GM08714 (cell line): ENCODE measurements at regions not wholly inside any gene's neighbourhood (a gene's known extent, or its start where the extent isn't known, plus 50 kb on each side); places are given as distances from the start of the nearest gene placed in this dataset.

ENCODE experiments used
- H3K4me3 ChIP-seq: fragments of 200-500 bp; sonication (Bioruptor generic); 2 replicates; pipeline ENCODE4 v1.5.1; 2014; ENCODE audit warnings: mild to moderate bottlenecking, low read length, inconsistent platforms
- ZNF274 ChIP-seq: IDR thresholded peaks from 2 replicates; pipeline ENCODE4 v1.6.1; 2012; ENCODE audit warnings: mild to moderate bottlenecking, low read depth, low read length

GRCh38 chr14:98458702-98459101 is 813.3 kb downstream of the BCL11B start:
- H3K4me3 ChIP-seq, result no peak overlapping the region
- no peak for TF ChIP-seq ZNF274

DNA sequence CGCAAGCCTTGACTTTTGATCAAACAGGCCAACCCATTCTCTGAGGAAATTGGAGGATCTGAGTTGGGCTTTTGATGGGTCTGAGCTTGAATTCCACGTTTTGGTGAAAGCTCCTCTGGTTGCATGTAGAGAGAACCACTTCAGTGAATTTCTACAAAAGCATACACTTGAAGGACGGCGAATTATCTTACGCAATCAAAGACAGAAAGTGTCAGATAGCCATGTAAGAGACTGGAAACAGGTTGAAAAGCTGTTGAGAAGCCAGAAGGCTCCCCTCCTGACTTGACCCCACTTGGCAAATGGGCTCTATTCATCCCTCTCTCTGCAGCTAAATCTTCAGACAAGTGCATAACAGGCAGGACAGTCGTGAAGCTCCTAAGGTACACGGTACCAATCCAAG is 809.1 kb downstream of the BCL11B start:
- no peak for TF ChIP-seq ZNF274
- H3K4me3 ChIP-seq, result no peak overlapping the region

GRCh38 chr14:98466807-98467206 is 805.2 kb downstream of the BCL11B start:
- no peak overlapping the region for H3K4me3 ChIP-seq
- no peak for TF ChIP-seq ZNF274

DNA sequence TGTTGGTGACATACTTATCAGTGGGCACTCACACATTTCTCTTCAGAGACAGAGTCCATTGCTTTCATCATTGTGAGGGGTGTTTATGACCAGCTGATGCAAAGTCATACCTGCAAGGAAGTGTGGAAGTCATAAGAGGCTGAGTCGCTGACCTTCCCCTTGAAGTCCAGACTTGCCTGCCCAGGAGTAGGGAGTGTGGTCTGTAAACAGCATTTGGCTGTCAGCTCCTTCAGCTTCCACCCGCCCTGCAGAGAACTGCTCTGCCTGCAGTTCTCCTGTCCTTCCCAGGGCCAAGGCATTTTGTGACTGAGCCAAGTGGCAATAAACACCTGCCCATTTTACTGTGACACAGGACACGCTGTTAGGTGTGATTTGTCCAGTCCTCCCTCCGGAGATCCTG is 801.3 kb downstream of the BCL11B start:
- H3K4me3 ChIP-seq, result no peak overlapping the region
- TF ChIP-seq ZNF274, result no peak

- TF ChIP-seq ZNF274, result no peak
- no peak overlapping the region for H3K4me3 ChIP-seq
Observed at GRCh38 chr14:98474900-98475299, 797.1 kb downstream of the BCL11B start.

DNA sequence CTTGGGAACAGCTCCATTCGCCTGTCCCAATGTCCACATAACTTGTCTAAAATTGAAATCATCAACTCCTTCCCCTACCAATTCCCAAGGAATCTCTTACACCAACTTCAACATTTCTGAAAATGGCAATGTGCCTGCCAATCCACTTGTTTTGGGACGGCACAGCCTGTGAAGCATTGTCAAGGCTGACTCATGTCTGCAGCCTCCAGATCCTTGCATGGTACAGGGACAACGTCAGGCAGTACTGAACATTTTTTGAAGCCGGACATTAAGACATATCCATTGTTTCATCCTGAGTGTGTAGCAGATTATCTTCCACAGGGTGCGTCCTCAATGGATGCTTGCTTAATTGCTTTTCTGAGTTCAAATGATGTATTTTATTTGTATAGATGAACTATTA is 794.1 kb downstream of the BCL11B start:
- H3K4me3 ChIP-seq, result no peak overlapping the region
- no peak for TF ChIP-seq ZNF274

- TF ChIP-seq ZNF274, result no peak
- H3K4me3 ChIP-seq, result no peak overlapping the region
Observed at GRCh38 chr14:98489115-98489514, 782.9 kb downstream of the BCL11B start.

GRCh38 chr14:98494582-98494981 is 777.4 kb downstream of the BCL11B start:
- no peak overlapping the region for H3K4me3 ChIP-seq
- no peak for TF ChIP-seq ZNF274

DNA sequence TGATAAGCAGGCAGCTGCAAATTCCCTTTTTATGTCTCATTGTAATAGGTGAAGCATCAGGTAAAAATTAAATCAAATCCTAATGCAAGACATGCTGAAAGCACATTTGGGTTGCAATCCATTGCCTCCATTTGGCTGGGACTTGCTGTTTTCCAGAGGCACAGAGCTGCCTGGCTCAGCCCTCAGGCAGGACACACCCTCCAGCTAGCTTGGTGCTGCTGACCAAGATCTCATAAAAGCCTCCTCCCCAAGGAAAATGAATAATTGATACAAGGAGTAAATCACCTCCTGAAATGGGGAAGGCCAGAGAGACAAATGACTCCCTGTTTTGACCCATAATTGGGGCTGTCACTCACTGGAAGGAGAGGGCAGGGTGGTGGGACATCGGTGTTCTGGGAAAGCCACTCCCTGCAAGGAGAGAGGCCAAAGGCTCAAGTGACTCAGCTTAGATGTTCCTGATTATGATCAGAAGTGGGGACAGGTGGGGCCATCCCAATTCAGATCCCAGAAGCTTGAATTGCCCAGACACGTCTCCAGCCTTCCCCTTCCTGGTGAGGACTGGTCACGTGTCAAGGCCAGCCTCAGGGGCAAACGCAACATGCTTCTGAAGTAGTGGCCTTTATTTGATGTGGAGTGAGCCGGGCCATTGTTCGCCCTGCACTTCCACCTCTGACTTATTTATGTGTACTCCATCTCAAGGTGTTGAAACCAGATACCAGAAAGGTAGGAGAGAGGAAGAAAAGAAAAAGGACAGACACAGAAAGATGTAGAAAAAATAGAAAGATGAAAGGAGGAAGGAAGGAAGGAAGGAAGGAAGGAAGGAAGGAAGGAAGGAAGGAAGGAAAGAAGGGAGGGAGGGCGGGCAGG is 773.7 kb downstream of the BCL11B start:
- no peak for TF ChIP-seq ZNF274
- H3K4me3 ChIP-seq, result no peak overlapping the region

GRCh38 chr14:98501335-98501734 is 770.7 kb downstream of the BCL11B start:
- TF ChIP-seq ZNF274, result no peak
- no peak overlapping the region for H3K4me3 ChIP-seq

DNA sequence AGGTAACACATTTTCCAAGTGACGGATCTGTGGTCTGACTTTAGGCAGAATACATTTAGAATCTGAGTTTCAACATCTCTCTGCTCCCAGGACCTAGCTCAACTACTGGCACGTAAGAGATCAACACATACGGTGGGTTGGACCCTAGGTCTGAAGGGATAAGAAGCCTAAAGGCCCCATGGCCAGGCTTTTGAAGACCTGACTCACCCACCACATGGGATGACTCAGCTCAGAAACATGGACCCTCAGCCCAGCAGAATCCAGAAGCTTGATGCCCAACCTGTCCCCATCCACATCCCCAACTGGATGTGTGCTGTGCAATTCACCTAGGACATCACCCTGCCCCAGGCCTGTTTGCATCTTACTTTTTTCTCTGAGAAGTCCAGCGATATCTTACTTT is 770.2 kb downstream of the BCL11B start:
- TF ChIP-seq ZNF274, result no peak
- H3K4me3 ChIP-seq, result no peak overlapping the region

- TF ChIP-seq ZNF274, result no peak
- no peak overlapping the region for H3K4me3 ChIP-seq
Observed at GRCh38 chr14:98503086-98503815, 768.7 kb downstream of the BCL11B start.

DNA sequence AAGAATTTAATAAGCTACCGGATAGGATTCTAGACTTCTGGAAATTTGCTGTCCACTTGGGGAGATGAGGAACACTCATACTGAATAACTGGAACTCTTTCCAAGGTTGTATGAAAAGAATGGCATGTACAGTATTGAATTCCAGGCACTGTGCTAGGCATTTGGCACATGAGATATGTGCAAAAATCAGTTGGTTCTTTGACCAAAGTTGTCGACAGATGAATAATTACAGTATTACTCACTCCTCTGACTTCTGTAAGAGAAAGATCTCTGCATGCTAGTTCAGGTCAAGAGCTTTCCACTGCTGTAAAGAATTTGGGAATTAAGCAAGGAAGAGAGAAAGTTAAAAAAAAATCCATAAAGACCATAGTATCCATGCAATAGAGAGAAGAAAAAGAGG is 764.7 kb downstream of the BCL11B start:
- no peak for TF ChIP-seq ZNF274
- no peak overlapping the region for H3K4me3 ChIP-seq

GRCh38 chr14:98510392-98510791 is 761.6 kb downstream of the BCL11B start:
- TF ChIP-seq ZNF274, result no peak
- H3K4me3 ChIP-seq, result no peak overlapping the region
